NCI-H748 treated with DMSO at 0.1 percent for 48 hours (cell line): ENCODE measurements at regions not wholly inside any gene's neighbourhood (a gene's known extent, or its start where the extent isn't known, plus 50 kb on each side); places are given as distances from the start of the nearest gene placed in this dataset.
A peak's percentile ranks its signal among the peaks of the same experiment; 100 is the strongest.

ENCODE experiments used
- DNase-seq: peaks from one replicate; lab custom pipeline; 2025; lab: John Stamatoyannopoulos, UW

GRCh38 chr1:193339401-193339800 is 153.0 kb upstream of the B3GALT2 start:
- no peak for DNase-seq

GRCh38 chr1:193338194-193338593 is 151.8 kb upstream of the B3GALT2 start:
- DNase-seq = no peak

GRCh38 chr1:193335806-193336428 is 149.5 kb upstream of the B3GALT2 start:
- no peak for DNase-seq

DNA sequence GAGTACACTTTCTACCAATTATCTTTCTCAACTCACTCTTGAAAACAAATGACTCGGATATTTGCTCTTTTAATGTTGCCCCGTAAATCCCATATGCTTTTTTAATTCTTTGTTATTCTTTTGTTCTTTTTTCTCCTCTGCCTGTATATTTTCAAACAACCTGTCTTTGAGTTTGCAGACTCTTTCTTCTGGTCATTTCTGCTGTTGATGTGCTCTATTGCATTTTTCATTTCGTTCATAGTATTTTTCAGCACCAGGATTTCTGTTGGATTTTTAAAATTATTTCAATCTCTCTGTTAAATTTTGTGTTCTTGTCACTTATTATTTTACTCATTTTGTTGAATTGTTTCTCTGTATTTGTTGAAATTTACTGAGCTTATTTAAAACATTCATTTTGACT is 146.8 kb upstream of the B3GALT2 start:
- no peak for DNase-seq

DNA sequence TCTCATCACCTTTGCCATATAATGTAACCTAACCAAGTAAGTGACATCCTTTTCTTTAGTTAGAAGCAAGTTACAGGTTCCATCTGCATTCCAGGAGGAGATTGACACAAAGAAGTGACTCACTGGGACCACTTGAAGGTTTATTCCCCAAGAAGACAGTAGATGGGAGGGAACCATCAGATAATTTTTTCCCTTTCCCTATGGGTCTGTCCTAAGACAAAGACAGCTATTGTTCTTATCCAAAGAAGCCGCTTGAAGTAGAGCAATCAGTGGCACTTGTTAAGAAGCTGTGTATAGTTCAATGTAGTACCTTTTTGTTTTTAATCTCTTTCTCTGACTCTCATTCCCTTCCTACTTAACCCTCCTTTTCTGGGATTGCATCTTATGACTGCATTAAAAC is 139.9 kb upstream of the B3GALT2 start:
- no peak for DNase-seq

GRCh38 chr1:193325771-193326170 is 139.4 kb upstream of the B3GALT2 start:
- no peak for DNase-seq

- no peak for DNase-seq
These were observed 138.6 kb upstream of the B3GALT2 start for GRCh38 chr1:193325042-193325441.

GRCh38 chr1:193322211-193322610 is 135.8 kb upstream of the B3GALT2 start:
- DNase-seq = no peak

DNA sequence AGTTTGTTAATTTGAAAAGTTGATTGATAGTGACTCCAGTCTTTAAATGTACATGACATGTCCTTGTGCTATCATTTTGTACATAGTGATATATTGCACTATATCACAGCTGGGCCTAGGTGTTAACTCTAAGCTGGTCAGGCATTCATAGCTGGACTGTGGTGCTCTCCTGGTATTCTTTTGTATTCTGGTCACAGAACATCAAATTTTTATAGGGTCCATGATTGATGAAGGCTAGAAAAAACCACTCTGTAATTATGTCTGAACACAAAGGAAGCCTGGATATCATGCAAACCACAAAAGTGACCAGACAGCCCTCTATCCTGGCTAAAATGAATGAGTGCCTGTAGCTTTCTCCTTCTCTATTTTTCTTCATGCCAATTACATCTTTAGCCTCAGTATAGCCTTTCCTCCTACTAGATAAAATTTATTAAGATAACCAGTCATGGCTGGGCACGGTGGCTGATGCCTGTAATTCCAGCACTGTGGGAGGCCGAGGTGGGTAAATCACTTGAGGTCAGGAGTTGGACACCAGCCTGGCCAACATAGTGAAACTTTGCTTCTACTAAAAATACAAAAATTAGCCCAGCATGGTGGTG is 134.9 kb upstream of the B3GALT2 start:
- no peak for DNase-seq

DNA sequence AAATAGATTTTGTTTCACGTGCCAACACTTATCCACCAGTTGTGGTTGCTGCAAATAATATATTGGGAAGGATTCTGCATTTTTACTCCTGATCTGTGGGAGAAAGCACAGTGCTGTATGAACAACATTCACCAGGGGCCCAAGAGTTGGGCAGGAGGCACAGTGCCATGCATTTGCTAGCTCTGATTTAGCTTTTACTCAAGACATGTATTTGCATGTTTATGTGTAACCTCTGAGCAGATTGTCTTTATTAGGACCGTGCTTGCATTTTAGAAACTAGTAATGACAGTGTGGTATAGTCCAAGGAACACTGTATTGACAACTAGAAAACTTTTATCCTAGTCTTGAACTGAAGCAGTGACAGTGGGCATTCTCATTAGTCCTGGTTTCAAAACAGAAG is 133.9 kb upstream of the B3GALT2 start:
- no peak for DNase-seq

DNA sequence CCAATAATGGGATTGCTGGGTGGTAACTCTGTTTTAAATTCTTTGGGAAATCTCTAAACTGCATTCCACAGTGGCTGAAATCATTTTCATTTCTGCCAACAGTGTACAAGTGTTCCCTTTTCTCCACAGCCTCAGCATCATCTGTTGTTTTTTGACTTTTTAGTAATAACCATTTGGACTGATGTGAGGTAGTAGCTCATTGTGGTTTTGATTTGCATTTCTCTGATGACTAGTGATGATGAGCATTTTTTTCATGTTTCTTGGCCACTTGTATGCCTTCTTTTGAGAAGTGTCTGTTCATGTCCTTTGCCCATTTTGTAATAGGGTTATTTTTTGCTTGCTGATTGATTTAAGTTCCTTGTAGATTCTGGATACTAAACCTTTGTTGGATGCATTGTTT is 131.9 kb upstream of the B3GALT2 start:
- DNase-seq = no peak

DNA sequence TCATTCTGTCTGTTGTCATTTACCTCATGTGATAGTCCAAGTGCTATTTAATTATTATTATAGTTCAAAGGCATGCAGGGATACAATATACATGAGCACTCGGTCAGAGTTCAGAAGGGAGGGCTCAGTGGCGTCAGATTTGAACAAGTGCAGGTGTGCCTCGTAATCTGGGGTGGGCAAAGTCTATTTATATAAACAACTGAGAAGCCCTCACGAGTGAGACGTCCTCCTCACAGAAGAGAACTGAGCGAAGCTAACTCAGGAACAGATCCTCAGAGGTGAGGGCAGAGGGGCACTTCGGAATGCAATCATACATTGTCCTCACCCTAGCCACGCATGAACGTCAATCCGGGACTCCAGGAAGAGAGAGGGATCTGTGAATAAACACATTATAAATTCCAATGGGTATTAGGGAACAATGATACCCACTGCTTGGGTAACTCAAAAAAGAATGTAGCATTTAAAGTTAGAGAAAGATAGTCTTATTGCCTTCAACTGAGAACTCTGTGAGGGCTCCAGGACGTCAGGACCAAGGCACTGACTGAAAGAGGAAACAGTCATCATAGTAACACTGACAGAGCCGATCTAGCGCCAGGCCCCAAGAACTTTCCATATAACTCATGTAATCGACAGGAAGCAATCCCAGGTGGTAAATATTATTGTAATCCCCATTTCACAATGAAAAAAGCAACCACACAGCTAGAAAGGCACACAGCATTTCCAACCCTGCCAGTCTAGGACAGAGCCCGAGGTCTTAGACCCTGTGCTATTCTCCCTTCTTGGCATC is 127.1 kb upstream of the B3GALT2 start:
- DNase-seq = no peak

- no peak for DNase-seq
These were observed 126.0 kb upstream of the B3GALT2 start for GRCh38 chr1:193312432-193312831.

DNA sequence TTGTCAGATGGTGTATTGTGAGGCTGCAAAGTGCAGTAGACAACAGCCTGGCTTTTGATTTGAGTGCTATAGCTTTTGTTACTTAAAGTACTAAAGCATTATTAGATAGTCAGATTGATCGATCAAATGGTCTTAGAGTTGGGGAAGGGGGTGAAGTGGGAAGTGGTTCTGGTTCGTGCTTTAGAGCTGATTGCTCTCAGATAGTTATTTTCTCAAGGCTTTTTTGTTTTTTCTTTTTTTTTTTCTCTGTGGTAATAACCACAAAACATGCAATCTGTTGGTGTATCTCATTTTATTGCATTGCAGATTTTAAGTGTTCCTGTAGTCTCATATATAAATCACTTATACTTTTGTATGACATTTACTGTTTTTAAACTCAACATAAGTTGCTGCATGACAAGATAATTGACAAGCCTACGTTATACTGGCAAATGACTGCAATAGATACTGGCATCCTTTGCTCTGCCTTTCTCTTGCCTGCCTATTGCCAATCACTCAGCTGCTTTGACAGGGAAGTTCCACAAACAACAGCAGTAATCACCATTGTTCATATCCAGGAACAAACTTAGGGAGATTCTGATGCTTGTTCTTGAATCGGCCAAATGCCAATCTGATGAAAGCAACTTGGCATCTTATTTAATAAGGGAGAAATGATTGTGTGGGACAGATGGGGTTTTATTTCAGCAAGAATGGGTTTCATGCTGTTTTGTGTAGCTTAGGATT is 125.0 kb upstream of the B3GALT2 start:
- no peak for DNase-seq

- DNase-seq = peak; percentile 92
These were observed 124.2 kb upstream of the B3GALT2 start for GRCh38 chr1:193310564-193310963.

- peak; percentile 66 for DNase-seq
These were observed 123.6 kb upstream of the B3GALT2 start for GRCh38 chr1:193309936-193310475.

DNA sequence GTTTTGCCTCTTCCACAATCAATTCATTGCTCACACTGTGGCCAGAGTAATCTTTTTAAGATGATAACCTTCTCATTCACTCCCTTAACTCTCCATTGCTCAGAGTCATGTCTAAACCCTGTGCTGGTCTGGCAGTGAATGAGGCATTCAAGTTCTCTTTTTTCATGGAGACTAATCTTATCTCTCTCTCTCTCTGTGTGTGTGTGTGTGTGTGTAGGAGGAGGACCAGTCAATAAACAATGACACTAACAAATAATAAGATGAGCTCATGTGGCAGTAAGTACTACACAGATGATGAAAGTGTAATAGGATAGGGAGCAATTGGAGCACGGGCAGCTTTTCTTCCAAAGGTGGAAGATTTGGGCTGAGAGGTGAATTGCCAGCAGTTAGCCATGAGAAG is 122.0 kb upstream of the B3GALT2 start:
- DNase-seq = peak; percentile 18

DNA sequence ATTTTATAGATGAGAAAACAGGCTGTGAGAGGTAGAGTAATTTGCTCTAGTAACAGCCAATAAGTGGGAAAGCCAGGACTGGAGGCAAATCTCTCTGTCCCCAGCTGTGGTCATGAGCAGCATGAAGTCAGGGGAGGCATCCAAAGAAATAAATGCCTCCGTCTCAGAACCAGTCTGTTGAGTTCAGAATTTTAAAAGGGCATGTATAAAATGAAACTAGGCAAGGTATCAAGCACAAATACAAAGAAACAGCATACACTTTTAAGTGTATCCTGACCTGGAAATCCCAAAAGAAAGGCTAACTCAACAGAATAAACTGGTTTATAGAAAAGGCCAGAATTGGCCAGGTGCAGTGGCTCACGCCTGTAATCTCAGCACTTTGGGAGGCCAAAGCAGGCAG is 120.0 kb upstream of the B3GALT2 start:
- no peak for DNase-seq
